Suprapubic skin (tissue), 4 donors: ENCODE measurements at regions not wholly inside any gene's neighbourhood (a gene's known extent, or its start where the extent isn't known, plus 50 kb on each side); places are given as distances from the start of the nearest gene placed in this dataset.
A peak's percentile ranks its signal among the peaks of the same experiment; 100 is the strongest.

Source experiments
- DNase-seq, 2 donors: peaks; one replicate each; pipeline ENCODE4 v3.0.0-alpha.2; 2019; ENCODE audit warnings: low spot score in 2 of 2
- H3K27ac ChIP-seq: fragments of 200-600 bp; sonication (generic); one replicate; pipeline ENCODE4 v1.5.1; 2019
- H3K27me3 ChIP-seq: fragments of 200-600 bp; sonication (generic); one replicate; pipeline ENCODE4 v1.5.1; 2019
- H3K36me3 ChIP-seq: fragments of 200-600 bp; sonication (generic); one replicate; pipeline ENCODE4 v1.5.1; 2019
- H3K4me1 ChIP-seq: fragments of 200-600 bp; sonication (generic); one replicate; pipeline ENCODE4 v1.5.1; 2019
- H3K4me3 ChIP-seq: fragments of 200-600 bp; sonication (generic); one replicate; pipeline ENCODE4 v1.5.1; 2019; ENCODE audit warnings: mild to moderate bottlenecking
- H3K9me3 ChIP-seq: fragments of 200-600 bp; sonication (generic); one replicate; pipeline ENCODE4 v1.5.1; 2019
- EP300 ChIP-seq: sonication (generic); formaldehyde crosslinking; IDR thresholded peaks from one replicate; pipeline ENCODE4 v1.6.1; 2017; ENCODE audit warnings: antibody characterized with exemption
- POLR2A ChIP-seq, 2 donors: fragments of 450-650 bp; IDR thresholded peaks; one replicate each; pipeline ENCODE4 v1.6.1; 2017; ENCODE audit warnings: antibody characterized with exemption in 2 of 2, mild to moderate bottlenecking in 2 of 2, moderate library complexity in 2 of 2
- POLR2AphosphoS5 ChIP-seq, 3 donors: sonication (generic); formaldehyde crosslinking; IDR thresholded peaks; one replicate each; pipeline ENCODE4 v1.6.1; 2017; ENCODE audit warnings: antibody characterized with exemption in 3 of 3
- WGBS: methylation state at CpG from one replicate; pipeline ENCODE4 v1.1.5; 2018; 5-methylcytosine and 5-hydroxymethylcytosine counted together
- TF ChIP-seq, protein P1 (sequence below), 2 donors: fragments of 200-600 bp in 1 of 2; fragments of 450-650 bp in 1 of 2; sonication (generic) in 1 of 2; IDR thresholded peaks; one replicate each; pipeline ENCODE4 v1.5.1; 2016 to 2019; ENCODE audit warnings: antibody characterized with exemption in 2 of 2, mild to moderate bottlenecking in 1 of 2, moderate library complexity in 1 of 2

DNA sequence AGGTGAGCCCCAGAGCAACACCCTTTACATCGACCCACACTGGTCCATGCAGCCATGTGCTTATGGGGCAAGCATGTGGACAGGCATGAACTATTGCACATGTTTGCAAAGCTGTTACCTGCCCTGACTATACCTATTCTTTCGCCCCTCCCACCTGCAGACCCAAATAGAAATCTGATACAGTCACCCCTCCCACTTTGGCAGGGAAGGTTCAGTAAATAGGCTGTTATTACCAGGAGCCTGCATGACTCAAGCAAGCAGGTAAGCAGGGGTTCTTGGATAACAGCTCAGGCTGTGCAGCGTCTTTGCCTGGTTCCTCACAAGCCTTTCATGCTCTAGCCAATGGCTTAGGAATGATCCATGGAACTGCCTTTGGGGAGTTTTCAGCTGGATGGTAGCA, 122.7 kb upstream of the DIPK2B start:
- Histone ChIP-seq H3K36me3 (no peaks in the 10 kb centered on the region), H3K4me1 (no peaks in the 10 kb centered on the region), H3K9me3 (no peaks in the 10 kb centered on the region), H3K27me3 (no peaks in the 10 kb centered on the region), H3K4me3 (no peak overlapping the region), H3K27ac (no peak overlapping the region)
- TF ChIP-seq POLR2A (IDR thresholded peaks at IDR 0.05) (no peak), EP300 (no peak), POLR2AphosphoS5 (IDR thresholded peaks at IDR 0.05) (no peak)
- TF ChIP-seq, protein P1, sequence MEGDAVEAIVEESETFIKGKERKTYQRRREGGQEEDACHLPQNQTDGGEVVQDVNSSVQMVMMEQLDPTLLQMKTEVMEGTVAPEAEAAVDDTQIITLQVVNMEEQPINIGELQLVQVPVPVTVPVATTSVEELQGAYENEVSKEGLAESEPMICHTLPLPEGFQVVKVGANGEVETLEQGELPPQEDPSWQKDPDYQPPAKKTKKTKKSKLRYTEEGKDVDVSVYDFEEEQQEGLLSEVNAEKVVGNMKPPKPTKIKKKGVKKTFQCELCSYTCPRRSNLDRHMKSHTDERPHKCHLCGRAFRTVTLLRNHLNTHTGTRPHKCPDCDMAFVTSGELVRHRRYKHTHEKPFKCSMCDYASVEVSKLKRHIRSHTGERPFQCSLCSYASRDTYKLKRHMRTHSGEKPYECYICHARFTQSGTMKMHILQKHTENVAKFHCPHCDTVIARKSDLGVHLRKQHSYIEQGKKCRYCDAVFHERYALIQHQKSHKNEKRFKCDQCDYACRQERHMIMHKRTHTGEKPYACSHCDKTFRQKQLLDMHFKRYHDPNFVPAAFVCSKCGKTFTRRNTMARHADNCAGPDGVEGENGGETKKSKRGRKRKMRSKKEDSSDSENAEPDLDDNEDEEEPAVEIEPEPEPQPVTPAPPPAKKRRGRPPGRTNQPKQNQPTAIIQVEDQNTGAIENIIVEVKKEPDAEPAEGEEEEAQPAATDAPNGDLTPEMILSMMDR (IDR thresholded peaks at IDR 0.05) = no peak
- WGBS = 62% methylated on average over 3 of the region's 3 CpGs
- DNase-seq = no peak

DNA sequence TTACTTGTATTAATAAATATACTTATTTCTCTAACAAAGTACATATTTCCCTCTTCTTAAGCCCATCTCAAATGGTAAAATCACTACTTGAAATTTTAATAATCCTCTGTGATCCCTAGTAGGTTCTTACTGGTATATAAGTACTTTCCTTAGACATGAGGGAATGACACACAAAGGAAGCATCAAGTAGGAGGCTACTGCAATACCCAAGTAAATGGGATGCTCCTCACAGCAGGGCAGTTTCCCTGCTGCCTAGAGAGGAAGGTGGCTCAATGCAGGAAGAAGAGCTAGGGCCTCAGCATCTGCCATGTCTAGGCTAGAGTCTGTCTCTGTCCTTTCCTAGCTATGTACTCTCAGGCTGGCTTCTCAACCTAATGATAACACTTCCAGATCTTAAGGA, 122.1 kb upstream of the DIPK2B start:
- no peaks in the 10 kb centered on the region for H3K4me1 ChIP-seq
- no peaks in the 10 kb centered on the region for H3K36me3 ChIP-seq
- H3K27me3 ChIP-seq = no peaks in the 10 kb centered on the region
- no peak for DNase-seq
- TF ChIP-seq POLR2AphosphoS5 (IDR thresholded peaks at IDR 0.05) = no peak
- TF ChIP-seq, protein P1 (IDR thresholded peaks at IDR 0.05) = no peak
- TF ChIP-seq POLR2A (IDR thresholded peaks at IDR 0.05) = no peak
- TF ChIP-seq EP300 = no peak
- no peak overlapping the region for H3K4me3 ChIP-seq
- H3K27ac ChIP-seq = no peak overlapping the region
- no peaks in the 10 kb centered on the region for H3K9me3 ChIP-seq

DNA sequence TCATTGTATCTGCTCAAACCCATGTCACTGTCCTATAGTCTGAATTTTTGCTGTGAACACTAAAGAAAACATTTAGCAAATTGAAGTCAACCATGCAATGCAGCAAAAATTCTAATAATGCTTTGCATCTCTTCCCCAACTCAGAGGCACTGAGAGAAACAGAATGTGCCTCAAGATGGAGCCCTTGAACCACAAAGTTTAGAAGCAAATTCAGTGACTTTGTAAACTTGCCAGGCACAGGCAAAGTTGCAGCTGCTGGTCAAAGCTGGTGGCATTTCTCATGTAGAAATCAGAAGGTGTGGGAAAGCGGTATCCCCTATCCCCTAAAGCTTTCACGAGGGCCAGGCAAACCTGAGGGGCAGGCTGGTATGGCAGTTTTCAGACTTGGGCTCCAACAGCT, 121.7 kb upstream of the DIPK2B start:
- DNase-seq = no peak
- Histone ChIP-seq H3K36me3 (no peaks in the 10 kb centered on the region), H3K27ac (no peak overlapping the region), H3K27me3 (no peaks in the 10 kb centered on the region), H3K9me3 (no peaks in the 10 kb centered on the region), H3K4me3 (no peak overlapping the region), H3K4me1 (no peaks in the 10 kb centered on the region)
- no peak for TF ChIP-seq EP300
- TF ChIP-seq POLR2AphosphoS5 (IDR thresholded peaks at IDR 0.05) = no peak
- TF ChIP-seq, protein P1 (IDR thresholded peaks at IDR 0.05) = peak in 1 of 2 donors; percentile 11
- TF ChIP-seq POLR2A (IDR thresholded peaks at IDR 0.05) = no peak
- 12% methylated on average over 2 of the region's 2 CpGs for WGBS

DNA sequence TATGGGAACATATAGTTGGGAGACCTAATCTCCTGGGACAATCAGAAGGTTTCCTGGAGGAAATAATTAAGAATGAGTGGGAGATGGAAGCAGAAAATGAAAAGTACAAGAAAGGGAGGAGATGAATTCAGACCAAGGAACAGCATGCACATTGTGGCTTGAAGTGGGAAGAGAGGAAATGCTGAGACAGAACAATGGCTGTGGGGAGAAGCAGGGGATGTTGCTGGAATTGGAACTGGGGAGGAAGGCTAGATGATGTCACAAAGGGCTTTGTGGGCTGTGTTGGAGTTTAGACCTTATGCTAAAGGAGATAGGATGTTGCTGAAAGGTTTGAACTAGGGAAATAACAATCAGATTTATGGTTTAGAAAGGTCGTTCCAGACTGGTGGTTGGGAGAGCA, 119.5 kb upstream of the DIPK2B start:
- no peaks in the 10 kb centered on the region for H3K36me3 ChIP-seq
- H3K27ac ChIP-seq = no peak overlapping the region
- TF ChIP-seq POLR2A (IDR thresholded peaks at IDR 0.05) (no peak), EP300 (no peak), POLR2AphosphoS5 (IDR thresholded peaks at IDR 0.05) (no peak)
- TF ChIP-seq, protein P1 (IDR thresholded peaks at IDR 0.05) = no peak
- no peak overlapping the region for H3K4me3 ChIP-seq
- no peak for DNase-seq
- no peaks in the 10 kb centered on the region for H3K9me3 ChIP-seq
- H3K4me1 ChIP-seq = no peaks in the 10 kb centered on the region
- H3K27me3 ChIP-seq = no peaks in the 10 kb centered on the region
- 47% methylated on average over 1 of the region's 1 CpG for WGBS

DNA sequence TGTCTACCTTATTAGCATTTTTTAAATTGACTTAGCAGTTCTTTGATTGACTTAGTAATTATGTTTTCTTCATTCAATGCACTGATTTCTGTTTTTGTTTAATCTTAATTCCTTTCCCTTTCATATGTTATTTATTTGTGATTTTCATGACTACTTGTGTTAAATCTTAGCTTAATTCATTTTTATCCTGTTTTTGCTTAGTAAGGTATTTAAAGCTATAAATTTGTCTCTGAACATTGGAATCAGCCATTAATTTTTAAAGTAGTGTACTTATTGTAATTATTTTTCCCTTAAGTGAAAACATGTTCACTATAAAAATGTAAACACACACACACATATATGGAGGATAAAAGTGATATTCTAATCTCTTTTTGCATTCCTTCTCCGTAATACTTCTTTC, 109.1 kb upstream of the DIPK2B start:
- WGBS = 79% methylated on average over 1 of the region's 1 CpG

More for the DNA sequence above, 109.1 kb upstream of the DIPK2B start:
- TF ChIP-seq POLR2AphosphoS5 (IDR thresholded peaks at IDR 0.05) (no peak), POLR2A (IDR thresholded peaks at IDR 0.05) (no peak), EP300 (no peak)
- TF ChIP-seq, protein P1 (IDR thresholded peaks at IDR 0.05) = no peak
- no peaks in the 10 kb centered on the region for H3K27me3 ChIP-seq
- H3K4me1 ChIP-seq = no peaks in the 10 kb centered on the region
- no peak overlapping the region for H3K27ac ChIP-seq
- no peaks in the 10 kb centered on the region for H3K36me3 ChIP-seq
- DNase-seq = no peak
- H3K4me3 ChIP-seq = no peak overlapping the region
- no peaks in the 10 kb centered on the region for H3K9me3 ChIP-seq
